ENCODE measurements at regions not wholly inside any gene's neighbourhood (a gene's known extent, or its start where the extent isn't known, plus 50 kb on each side); places are given as distances from the start of the nearest gene placed in this dataset.

DNA sequence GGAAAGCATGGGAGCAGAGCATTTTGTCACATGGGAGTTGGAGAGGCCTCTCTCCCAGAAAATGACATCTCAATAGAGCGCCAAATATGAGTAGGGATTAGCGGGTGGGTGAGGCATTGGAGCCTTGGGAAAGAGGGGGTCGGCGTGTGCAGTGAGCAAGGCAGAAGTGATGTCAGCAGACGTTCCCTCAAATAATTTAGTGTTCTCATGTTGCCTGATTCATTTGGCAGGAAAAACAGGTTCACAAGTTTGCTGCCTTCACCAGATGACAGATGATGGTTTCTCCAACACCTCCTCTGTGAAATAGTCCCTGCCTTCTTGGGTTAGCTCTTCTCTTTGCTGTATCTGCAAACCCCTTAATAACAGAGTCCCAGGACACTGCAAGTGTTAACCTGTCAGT, 118.5 kb upstream of the ARHGAP20 start:
- DNase-seq (ENCODE audit: low read depth) = no peak

DNA sequence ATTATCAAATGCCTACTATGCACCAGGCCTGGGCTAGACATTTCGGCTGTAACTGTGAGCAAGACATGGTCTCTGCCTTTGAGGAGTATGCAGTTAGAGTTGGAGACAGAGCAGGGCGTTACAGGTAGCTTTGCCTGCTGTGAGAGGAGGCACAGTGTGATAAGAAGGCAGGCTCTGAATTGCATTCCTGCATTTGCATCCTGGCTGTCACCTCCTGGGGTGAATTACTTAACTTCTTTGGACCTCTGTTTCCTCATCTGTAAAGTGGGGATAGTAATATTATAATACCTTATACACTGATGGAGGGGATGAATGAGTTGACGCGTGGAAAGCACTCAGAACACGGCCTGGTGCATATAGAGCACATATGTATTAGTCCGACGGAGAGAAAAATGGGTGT, 118.1 kb upstream of the ARHGAP20 start:
- DNase-seq (ENCODE audit: low read depth) = no peak

DNA sequence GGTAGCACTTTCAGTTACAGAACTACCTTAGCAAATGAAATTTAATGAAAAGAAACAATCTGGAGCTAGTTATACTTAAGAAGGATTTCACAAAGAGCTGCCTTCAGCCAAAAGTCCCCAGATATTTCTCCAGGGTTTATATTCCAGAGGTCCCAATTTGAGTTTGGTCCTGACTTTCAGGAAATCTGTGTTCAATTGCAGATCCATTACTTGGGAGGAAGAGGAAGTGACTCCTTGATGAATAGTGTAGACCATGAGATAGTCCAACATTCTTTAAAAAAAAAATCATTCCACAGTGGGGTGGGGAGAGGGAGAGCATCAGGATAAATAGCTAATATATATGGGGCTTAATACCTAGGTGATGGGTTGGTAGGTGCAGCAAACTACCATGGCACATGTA, 117.6 kb upstream of the ARHGAP20 start:
- DNase-seq (ENCODE audit: low read depth) = no peak

DNA sequence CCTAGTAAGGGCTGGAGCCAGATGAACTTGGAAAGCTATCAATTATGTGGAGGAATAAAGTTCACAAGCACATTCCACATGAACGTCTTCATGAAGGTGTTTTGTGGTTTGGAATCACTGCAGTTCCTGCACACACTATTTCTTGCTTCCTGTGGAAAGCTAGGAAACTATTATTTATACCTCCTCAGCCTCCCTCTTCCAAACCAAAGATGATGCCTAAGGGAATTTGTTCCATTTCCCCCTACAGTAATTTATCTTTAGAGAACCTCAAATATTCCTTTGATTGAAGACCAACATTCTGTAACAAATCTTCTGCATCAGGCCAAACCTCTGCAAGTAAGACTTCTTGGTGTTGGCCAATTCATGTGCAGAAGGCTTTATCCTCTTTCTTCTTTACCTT, 115.8 kb upstream of the ARHGAP20 start:
- DNase-seq (ENCODE audit: low read depth) = no peak

DNA sequence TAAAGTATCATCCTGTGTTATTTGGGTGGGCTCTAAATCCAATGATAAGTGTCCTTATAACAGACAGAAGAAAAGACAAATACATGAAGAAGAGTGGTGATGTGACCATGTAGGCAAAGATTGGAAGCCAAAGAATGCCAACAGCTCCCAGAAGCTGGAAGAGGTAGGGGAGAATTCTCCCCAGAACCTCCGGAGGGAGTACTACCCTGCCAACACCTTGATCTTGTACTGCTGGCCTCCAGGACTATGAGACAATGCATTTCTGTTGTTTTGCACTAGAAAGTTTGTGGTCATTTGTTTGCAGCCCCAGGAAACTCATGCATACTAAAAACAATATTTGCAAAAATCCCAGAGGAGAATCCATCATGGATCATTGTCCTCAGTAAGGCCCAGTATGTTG, 115.0 kb upstream of the ARHGAP20 start:
- DNase-seq (ENCODE audit: low read depth) = no peak

DNA sequence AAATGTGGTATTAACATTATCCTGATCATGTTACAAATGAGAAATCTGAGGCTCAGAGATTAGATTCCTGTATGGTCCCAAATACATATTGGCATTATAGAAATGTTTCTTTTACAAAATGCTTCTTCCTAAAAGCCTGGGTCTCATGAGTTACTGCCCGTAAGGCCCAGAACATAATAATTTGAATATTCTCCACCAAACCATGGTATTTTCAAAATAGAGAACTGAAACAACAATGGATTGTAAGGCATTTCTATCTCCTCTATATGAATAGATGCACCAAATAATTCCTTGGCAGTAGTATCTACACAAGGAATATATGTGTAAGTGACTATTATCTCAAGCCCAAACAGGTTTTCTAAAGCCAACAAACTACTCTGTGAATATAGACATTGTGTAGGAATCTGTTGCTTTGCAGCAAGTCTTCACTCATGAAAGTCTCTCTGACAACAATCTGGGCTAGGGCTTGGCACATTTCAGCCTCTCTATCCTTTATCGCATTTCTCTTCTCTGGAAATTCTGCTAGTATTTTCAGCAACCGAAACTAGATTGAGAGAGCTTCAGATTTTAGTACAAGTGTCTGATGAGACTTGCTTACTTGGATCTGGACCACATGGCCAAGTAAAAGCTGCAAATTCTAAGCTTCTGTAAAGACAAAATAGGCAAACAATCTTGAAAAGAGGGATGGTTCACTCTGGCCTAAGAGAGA, 112.8 kb upstream of the ARHGAP20 start:
- DNase-seq (ENCODE audit: low read depth) = no peak

DNA sequence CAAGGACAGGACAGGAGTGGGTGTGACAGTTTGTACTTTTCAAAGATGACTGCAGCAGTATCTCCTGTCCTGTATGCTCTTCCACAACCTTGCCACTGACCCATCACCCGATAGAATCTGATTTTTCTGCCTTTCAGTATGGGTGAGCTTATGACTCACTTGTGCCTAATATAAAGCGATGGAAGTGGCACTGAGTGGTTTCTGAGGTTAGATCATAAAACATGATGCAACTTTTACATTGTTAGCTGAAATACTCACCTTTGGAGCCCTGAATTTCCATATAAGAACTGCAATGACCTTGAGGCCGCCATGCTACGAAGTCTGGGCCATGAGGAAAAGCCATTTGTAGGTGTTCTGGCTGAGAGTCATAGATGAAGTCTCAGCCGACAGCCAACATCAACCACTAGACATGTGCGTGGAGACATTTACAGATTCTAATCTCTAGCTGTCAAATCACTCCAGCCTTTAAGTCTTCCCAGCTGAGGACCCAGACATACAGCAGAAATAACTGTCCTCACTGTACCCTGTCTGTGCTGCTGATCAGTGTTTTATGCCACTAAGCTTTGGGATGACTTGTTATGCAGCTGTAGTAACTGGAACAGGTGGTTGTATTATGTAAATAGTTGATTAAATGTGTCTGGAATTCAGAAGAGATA, 105.9 kb upstream of the ARHGAP20 start:
- no peak for DNase-seq (ENCODE audit: low read depth)

DNA sequence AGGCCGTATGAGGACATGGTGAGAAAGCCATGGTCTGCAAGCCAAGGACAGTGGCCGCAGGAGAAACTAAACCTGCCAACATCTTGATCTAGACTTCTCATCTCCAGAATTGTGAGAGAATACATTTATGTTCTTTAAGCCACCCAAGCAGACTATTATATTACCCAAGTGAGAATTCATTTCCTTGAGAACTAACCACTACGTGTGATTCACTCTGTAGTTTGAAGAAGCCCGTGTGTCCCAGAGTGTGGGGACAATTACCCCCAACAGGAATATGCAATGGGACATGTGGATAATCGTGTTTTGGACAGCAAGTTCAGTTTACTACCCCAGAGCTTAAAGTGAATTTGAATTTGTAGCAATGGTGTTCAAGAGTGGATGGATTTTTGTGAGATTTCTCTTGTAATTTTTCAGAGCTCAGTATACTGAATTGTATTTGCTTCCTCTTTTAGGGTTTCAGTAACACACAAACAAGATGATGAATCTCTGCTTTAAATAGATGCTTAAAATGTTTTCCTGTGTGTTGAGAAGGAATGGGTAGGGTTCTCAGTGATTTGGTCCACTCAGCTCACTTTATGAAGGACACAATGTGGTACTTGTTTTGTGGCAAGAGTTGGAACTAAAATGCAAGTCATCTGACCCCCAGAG, 100.0 kb upstream of the ARHGAP20 start:
- no peak for DNase-seq (ENCODE audit: low read depth)

DNA sequence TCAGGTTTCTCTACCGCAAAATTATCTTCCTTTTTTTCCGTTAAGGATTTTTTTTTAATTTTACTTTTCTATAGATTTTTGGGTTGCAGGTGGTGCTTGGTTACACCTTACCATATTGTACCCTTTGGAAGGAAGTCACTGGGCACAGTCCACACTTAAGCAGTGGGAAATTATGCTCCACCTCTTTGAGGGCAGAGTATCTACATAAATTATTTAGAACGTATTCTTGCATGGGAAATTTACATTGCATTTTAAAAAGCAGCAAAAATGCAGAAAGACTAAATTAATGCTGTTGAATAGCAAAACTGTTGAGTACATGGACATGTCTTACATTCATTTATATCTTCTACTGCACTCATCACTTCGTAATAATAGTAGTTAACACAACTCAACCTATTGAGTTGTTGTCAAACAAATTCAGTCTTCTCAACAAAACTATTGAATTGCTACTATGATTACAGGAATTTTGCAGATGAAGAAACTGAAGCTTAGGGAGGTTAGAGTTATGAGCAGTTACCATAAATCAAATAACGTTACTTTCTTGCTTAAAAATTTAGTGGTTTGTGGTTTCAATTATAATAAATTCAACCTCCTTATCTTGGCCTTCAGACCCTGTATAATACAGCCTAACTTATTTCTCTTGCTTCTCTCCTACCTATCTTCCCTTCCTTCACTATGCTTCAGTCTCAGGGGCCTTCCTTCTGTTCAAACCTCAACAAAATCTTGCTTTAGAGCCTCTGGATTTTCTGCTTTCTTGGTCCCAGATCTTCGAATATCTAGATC, 97.4 kb upstream of the ARHGAP20 start:
- no peak for DNase-seq (ENCODE audit: low read depth)

DNA sequence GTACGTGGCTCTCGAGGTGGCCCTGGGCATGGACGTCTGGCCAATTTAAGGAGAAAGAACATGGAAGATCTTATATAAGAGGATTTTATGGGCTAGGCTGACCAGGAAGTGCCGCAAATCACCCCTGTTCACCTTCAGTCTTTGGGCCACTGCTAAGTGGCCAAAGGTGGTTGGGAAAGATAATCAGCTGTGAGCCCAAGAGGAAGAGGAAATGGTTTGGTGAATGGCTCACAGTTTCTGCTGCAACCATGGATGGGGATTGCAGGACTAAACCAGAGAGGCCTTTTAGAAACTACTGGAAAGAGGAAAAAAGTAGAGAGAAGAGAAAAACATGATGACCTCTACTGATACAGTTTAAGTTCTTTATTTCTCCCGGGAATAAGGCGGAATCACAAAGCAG, 96.0 kb upstream of the ARHGAP20 start:
- no peak for DNase-seq (ENCODE audit: low read depth)

DNA sequence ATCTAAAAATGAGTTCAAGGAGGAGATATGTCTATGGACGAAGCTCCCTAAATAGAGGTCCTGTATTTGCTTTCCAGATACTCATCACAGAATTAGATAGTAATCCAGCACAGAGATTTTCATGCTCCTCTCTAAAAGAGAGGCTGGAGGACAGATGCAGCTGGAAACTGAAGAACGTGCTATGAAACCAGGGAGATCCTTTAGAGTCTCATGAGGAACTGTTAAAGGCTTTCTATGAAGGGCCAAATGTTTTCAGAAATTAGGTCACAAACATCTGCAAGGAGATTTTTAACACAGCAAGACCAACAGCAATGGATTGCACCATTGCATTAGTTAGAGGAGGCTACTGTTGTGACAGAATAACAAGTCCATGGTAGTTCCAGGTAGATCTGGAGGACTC, 95.6 kb upstream of the ARHGAP20 start:
- no peak for DNase-seq (ENCODE audit: low read depth)

DNA sequence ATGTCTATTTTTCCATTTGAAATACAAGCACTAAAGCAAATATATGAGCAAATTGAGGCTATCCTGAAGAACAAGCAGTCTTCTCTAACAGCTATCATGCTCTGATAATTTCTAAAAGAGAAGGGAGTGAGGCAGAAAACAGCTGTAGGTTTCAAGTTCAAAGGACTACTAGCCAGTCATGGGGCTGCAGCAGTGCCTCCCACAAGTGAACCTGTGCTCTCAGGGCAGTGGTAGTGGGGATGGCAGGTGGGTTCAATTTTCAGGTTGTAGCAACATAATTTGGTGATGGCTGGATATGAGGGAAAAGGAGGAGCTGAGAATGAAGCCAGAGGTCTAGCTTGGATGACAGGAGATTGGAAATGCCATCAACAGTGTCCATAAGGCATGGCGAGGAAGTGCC, 93.5 kb upstream of the ARHGAP20 start:
- DNase-seq (ENCODE audit: low read depth) = no peak

DNA sequence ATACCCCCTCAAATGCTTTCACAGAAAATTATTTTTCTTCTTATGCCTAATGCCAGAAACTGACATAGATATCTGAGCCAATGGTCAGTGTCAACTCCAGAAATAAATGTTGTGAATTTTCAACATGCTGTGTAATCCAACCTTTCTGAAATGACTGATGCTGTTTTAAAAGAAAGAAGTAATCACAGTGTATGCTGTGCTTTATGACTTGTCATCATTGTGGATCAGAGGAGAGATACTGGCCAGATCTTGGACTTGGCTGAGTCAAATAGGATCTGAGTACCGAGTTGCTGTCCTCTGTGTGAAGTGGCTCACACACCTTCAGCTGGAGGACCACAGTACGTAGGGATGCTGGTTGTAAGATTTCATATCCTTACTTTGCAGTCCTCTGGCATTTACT, 89.9 kb upstream of the ARHGAP20 start:
- no peak for DNase-seq (ENCODE audit: low read depth)

DNA sequence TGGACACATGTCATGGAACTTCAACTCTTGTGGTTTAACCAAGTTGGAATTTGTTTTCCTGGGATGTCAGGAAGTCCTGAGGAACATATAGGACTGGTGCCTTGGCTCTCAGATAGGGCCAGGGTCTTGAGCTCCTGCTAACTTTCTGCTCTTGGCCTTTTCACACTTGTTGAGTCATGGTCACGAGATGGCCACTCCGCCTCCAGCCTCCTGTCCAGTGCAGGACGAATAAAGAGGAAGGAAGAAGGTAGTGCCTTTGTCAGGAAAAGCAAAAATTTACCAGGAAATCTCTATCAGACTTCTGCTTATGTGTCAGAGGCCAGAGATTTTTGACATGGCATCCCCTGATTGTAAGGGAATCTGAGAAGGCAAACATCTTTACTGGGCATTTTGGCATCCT, 89.1 kb upstream of the ARHGAP20 start:
- DNase-seq (ENCODE audit: low read depth) = no peak

DNA sequence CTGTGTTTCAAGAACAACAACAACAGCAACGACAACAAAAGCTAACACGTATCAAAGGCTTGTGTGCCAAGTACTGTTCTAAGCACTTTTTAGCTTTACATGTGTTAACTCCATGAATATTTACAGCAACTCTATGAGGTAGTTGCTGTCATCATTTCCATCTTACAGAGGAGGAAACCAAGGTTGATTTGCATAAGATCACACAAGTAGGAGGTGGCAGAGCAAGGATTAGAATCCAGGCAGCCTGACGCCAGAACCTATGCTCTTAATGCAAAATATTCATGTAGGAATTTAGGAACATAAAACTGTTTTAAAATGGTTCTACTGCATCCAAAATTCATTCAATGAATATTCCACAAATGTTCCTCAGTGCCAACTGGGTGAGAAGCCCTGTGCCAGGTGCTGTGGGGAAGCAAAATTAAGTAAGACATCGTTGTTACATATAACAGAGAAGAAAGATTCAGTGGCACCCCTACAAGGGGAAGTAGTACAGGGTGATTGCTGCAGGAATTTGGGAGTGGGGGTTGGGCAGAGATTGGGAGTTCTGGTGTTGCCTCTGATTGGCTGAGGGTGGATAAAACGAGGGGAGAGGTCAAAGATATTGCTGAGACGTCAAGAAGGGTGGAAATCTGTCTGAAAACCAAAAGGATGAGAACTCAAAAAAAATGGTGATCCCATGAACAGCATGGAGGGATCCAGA, 86.1 kb upstream of the ARHGAP20 start:
- DNase-seq (ENCODE audit: low read depth) = no peak

DNA sequence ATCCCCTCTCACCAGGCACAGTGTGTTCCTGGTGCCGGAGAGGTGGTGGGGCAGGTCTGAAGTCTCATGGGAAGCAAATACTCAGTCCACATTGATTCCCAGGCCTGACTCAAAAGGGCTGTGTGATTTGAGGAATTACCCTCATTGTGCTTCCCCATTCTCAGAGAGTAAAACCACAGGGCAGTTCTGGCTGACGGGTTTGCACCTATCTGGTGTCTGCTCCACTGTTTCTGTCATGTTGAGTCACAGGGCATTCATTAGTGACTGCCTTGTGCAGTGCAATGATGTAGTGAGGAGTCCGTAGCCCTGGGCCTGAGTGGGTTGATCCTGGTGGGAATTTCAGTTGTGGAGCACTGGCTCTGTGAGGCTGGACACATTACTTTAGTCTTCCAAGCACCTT, 85.2 kb upstream of the ARHGAP20 start:
- no peak for DNase-seq (ENCODE audit: low read depth)

DNA sequence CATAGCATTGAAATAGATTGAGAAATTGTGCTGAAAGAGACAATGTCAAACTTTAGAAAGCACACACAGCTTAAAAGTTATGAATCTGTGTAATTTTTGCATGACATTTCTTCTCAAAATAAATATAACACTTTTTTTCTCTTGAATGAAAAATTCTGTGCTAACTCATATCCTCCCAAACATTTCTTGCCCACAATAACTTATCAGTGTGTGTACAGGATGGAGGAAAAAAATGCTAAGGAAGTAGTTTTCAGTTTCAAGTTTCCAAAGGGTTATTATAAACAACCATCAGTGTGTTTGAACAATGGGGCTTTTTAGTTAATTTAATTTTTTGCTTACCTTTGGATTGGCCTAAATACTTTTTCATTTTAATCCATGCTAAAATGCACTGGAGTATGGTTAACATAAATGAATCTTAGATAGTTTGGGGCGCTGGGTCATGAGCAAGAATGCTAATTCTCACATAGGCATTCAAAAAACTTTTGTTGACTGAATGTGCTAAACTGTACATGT, 82.9 kb upstream of the ARHGAP20 start:
- no peak for DNase-seq (ENCODE audit: low read depth)

DNA sequence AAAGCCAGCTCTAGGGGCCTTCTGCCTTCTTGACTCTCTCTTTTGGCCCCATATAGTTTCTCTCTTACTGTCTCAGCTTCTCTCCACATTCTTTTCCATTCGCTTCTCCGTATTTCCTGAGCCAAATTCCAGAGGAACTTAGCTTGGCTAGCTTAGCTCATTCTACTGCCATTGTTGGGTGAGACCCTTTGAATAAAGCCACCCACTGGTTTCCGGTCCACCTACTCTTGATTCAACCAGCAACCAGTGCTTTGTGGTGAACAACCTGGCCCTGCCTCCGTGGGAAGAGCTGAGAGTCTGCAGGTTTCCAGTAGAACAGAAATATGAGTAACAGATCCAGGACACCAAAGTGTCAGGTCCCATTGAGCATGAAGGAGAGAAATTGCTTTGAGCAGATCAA, 81.3 kb upstream of the ARHGAP20 start:
- DNase-seq (ENCODE audit: low read depth) = no peak

DNA sequence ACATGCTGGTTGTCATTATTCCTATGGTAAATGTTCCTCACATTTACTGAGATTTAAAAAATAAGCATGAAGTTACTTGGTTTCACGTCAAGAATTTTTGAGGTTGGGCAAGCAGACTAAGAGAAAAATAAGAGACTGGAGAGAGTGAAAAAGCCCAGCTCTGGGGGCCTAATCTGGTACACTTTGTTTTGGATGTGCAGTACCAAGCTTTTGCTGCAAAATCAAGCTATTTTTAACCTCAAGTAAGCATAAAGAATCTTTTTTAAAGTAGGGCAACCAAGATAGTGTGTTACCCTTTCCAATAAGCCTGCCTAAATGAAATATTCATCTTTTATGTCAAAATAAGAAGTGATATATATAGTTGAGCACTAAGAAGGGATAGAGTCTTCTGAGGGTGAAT, 79.4 kb upstream of the ARHGAP20 start:
- no peak for DNase-seq (ENCODE audit: low read depth)

DNA sequence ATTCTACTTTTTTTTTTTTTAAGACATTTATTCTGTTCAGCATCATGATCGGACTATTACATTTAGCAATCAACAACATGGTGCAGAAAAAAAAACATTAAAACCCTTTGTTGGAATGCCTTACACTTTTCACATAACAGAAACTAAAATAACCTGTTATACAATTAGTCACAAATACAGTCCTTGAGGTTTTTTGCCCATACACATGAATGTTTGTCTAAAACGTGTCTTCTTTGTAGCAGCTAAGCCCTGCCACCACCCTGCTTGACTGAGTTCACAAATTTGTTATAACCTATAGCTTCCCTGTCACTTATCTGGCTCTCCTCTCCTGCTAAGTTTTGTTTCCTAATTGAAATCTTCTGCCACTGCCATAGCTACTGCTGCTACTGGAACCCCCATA, 75.4 kb upstream of the ARHGAP20 start:
- DNase-seq (ENCODE audit: low read depth) = no peak

DNA sequence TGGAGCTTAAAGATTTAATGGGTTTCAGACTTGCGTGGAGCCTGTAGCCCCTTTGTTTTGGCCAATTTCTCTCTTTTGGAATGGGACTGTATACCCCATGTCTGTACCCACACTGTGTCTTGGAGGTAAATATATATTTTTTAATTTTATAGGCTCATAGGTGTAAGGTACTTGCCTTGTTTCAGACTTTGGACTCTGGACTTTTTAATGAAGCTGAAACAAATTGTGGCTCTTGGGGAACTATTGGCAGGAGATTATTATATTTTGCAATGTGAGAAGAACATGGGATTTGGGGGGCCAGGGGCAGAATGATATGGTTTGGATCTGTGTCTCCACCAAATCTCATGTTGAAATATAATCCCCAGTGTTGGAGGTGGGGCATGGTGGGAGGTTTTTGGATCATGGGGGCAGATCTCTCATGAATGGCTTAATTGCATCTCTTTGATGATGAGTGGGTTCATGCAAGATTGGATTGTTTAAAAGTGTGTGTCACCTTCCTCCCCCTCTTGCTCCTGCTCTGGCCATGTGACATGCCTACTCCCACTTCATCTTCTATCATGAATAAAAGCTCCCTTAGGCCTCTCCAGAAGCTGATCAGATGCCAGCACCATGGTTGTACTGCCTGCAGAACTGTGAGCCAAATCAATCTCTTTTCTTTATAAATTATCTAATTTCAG, 74.1 kb upstream of the ARHGAP20 start:
- DNase-seq (ENCODE audit: low read depth) = no peak

All from fibroblast of gingiva (primary cell).